ENCODE measurements at regions not wholly inside any gene's neighbourhood (a gene's known extent, or its start where the extent isn't known, plus 50 kb on each side); places are given as distances from the start of the nearest gene placed in this dataset.

DNA sequence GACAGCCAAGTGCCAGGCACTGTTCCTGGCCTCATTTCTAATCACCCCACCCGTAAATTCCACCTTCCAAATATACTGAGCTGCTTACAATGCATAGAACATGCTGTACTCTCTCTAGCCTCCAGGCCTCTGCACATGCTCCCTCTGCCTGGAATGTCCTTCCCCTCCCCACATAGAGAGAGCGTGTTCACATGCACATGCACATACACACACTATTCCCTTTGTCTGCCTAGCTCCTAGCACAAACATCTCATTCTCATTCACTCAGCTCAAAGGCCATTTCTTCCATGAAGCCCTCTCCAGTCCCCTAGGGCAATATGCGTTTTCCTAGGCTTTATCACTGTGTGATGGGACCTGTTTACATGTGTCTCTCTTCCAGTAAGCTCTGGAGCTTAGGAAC lies 144.6 kb downstream of the WT1 start:
- Histone ChIP-seq H3K23ac (ENCODE audit: low read depth, low read length) (no peak overlapping the region), H2BK5ac (ENCODE audit: low read depth, low read length, poor library complexity, severe bottlenecking) (no peak overlapping the region), H3K4me3 (ENCODE audit: insufficient read depth, low read depth, low read length) (no peak overlapping the region), H3K4ac (ENCODE audit: low read depth, low read length) (no peak overlapping the region), H2BK20ac (ENCODE audit: low read depth, low read length) (no peak overlapping the region), H3K9me3 (ENCODE audit: control insufficient read depth, insufficient read depth, low read length) (no peaks in the 10 kb centered on the region), H3K56ac (ENCODE audit: extremely low read depth, insufficient read depth, low read length) (no peak overlapping the region), H4K5ac (ENCODE audit: low read depth, low read length) (no peak overlapping the region), H4K91ac (ENCODE audit: insufficient read depth, low read depth, low read length) (no peak overlapping the region), H3K27ac (ENCODE audit: insufficient read depth, low read length) (no peak overlapping the region), H4K8ac (ENCODE audit: low read depth in 2 of 2, low read length in 2 of 2) (no peak overlapping the region), H3K27me3 (ENCODE audit: control insufficient read depth, insufficient read depth, low read length) (peaks cover 3% of the 10 kb centered on the region; the same call in 1 of the 2 replicates), H3K9me1 (ENCODE audit: insufficient read depth, low read length) (no peaks in the 10 kb centered on the region), H2AK5ac (ENCODE audit: low read depth, low read length) (no peak overlapping the region), H3K4me1 (ENCODE audit: control insufficient read depth, insufficient read depth, low read length) (no peaks in the 10 kb centered on the region), H3K79me1 (ENCODE audit: low read depth in 1 of 2, low read length in 2 of 2) (no peaks in the 10 kb centered on the region), H3K9ac (ENCODE audit: low read depth, low read length) (no peak overlapping the region), H2BK120ac (ENCODE audit: low read depth, low read length) (no peak overlapping the region), H4K20me1 (ENCODE audit: insufficient read depth, low read length) (no peaks in the 10 kb centered on the region), H3K36me3 (ENCODE audit: control insufficient read depth, insufficient read depth, low read length) (no peaks in the 10 kb centered on the region), H3K14ac (replicated peaks; ENCODE audit: low read depth, low read length) (no peak overlapping the region), H2BK15ac (ENCODE audit: low read depth, low read length) (no peak overlapping the region), H3K4me2 (ENCODE audit: low read depth, low read length) (no peak overlapping the region), H2AFZ (replicated peaks; ENCODE audit: low read length, poor library complexity) (no peak overlapping the region), H3K18ac (ENCODE audit: low read depth, low read length) (no peak overlapping the region), H2AK9ac (replicated peaks; ENCODE audit: low read depth, low read length, poor library complexity) (no peak overlapping the region)
- intact Hi-C loops (cut with micrococcal nuclease) (no loop called here), dilution Hi-C loops (cut with HindIII; ENCODE audit: low sequenced_read_pairs, unreplicated experiment) (no loop called here), in situ Hi-C loops (cut with MboI; ENCODE audit: low sequenced_read_pairs) (no loop called here)
- ChIA-PET POLR2A (ENCODE audit: unreplicated experiment) (no interaction called here), CTCF (no interaction called here)
- 0% methylated on average over 1 of the region's 3 CpGs; no CpG with 5 or more reads in 1 of the 2 experiments for WGBS, 2 experiments (ENCODE audit: extremely low coverage in 2 of 2, insufficient read length in 1 of 2)
- DNase-seq (no peak), ATAC-seq (ENCODE audit: low read depth) (no peak)
- TF ChIP-seq MAFK (IDR thresholded peaks at IDR 0.05; ENCODE audit: low read depth, low read length) (no peak), RFX5 (IDR thresholded peaks at IDR 0.05; ENCODE audit: low read depth, low read length) (no peak), BHLHE40 (IDR thresholded peaks at IDR 0.05; ENCODE audit: low read depth, low read length) (no peak), MXI1 (IDR thresholded peaks at IDR 0.05; ENCODE audit: borderline replicate concordance, low read depth, low read length) (no peak)
- BruUV-seq (replicated peaks): no TSS peak

All from IMR-90 (cell line).